ENCODE measurements at regions not wholly inside any gene's neighbourhood (a gene's known extent, or its start where the extent isn't known, plus 50 kb on each side); places are given as distances from the start of the nearest gene placed in this dataset.

DNA sequence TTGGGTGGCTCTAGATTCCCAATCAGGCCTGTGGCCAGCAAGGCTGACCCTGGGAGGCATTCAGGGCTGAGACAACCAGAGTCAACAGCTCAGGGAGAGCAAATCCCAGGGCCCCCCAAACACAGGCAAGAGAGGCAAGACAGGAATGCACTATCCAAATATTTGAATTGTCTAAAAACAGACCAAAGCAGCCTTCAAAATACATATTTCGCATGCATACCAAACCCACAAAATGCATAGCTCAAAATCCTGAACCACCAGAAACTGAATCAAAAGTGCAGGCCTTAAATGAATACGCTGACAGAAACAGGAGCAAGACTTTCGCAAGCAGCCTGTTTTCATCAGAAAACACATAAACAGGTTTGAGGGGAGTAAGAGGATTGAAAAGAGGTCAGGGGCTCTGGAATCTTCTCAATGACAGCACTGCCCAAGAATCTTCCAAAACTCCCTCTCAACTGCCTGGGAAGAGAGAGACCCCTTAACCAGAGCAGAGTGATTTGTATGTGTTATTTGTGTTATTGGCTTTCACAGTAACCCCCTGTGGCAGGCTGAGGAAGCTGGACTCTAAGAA is 213.6 kb upstream of the CDH5 start:
- TF ChIP-seq CTCF (IDR thresholded peaks at IDR 0.05; ENCODE audit: unreplicated experiment), result no peak
- H3K4me3 Mint-ChIP-seq, result no peak overlapping the region

DNA sequence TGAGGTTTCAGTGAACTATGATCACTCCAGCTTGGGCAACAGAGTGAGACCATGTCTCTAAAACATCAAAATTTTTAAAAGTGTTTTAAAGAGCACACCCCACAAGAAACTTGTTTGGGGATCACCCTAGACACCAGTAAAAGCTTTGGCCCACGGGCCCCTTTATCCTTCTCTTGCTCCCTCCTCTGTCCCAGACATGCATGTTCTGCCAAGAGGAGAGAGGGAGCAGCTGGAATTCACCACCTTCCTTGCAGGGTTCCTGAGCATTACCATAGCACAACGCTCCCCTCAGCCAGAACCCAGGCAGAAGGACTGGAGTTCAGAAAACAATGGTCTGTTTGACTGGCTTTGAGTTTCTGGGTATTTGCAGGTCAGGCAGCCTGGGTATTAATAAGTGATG is 214.3 kb upstream of the CDH5 start:
- DNase-seq (ENCODE audit: low spot score in 2 of 2, unreplicated experiment in 2 of 2), result no peak
- no peak for TF ChIP-seq CTCF (IDR thresholded peaks at IDR 0.05; ENCODE audit: unreplicated experiment)
- no peaks in the 10 kb centered on the region for H3K36me3 Mint-ChIP-seq
- H3K4me3 Mint-ChIP-seq, result no peak overlapping the region
- H3K4me1 Mint-ChIP-seq, result peaks cover 55% of the 10 kb centered on the region
- H3K9me3 Mint-ChIP-seq, result no peaks in the 10 kb centered on the region
- no peak overlapping the region for H3K27ac Mint-ChIP-seq
- H3K27me3 Mint-ChIP-seq (ENCODE audit: low read depth), result peaks cover 40% of the 10 kb centered on the region

More for the DNA sequence above, 213.6 kb upstream of the CDH5 start:
- Mint-ChIP-seq H3K27me3 (ENCODE audit: low read depth) (peaks cover 40% of the 10 kb centered on the region), H3K4me1 (peaks cover 48% of the 10 kb centered on the region), H3K9me3 (no peaks in the 10 kb centered on the region), H3K27ac (peak overlapping the region; percentile 89), H3K36me3 (no peaks in the 10 kb centered on the region)
- no peak for DNase-seq (ENCODE audit: low spot score in 2 of 2, unreplicated experiment in 2 of 2)

- Mint-ChIP-seq H3K4me1 (peaks cover 65% of the 10 kb centered on the region), H3K9me3 (no peaks in the 10 kb centered on the region), H3K36me3 (no peaks in the 10 kb centered on the region), H3K27ac (peak overlapping the region; percentile 69), H3K4me3 (no peak overlapping the region), H3K27me3 (ENCODE audit: low read depth) (peaks cover 37% of the 10 kb centered on the region)
- no peak for DNase-seq (ENCODE audit: low spot score in 2 of 2, unreplicated experiment in 2 of 2)
- TF ChIP-seq CTCF (IDR thresholded peaks at IDR 0.05; ENCODE audit: unreplicated experiment), result no peak
Measured at GRCh38 chr16:66150698-66151482, 215.6 kb upstream of the CDH5 start.

- no peak overlapping the region for H3K27ac Mint-ChIP-seq
- no peaks in the 10 kb centered on the region for H3K9me3 Mint-ChIP-seq
- H3K27me3 Mint-ChIP-seq (ENCODE audit: low read depth), result peaks cover 50% of the 10 kb centered on the region
- no peak overlapping the region for H3K4me3 Mint-ChIP-seq
- no peak for TF ChIP-seq CTCF (IDR thresholded peaks at IDR 0.05; ENCODE audit: unreplicated experiment)
- DNase-seq (ENCODE audit: low spot score in 2 of 2, unreplicated experiment in 2 of 2), result no peak
- H3K36me3 Mint-ChIP-seq, result no peaks in the 10 kb centered on the region
- H3K4me1 Mint-ChIP-seq, result peaks cover 53% of the 10 kb centered on the region
Measured at GRCh38 chr16:66147291-66147690, 219.2 kb upstream of the CDH5 start.

DNA sequence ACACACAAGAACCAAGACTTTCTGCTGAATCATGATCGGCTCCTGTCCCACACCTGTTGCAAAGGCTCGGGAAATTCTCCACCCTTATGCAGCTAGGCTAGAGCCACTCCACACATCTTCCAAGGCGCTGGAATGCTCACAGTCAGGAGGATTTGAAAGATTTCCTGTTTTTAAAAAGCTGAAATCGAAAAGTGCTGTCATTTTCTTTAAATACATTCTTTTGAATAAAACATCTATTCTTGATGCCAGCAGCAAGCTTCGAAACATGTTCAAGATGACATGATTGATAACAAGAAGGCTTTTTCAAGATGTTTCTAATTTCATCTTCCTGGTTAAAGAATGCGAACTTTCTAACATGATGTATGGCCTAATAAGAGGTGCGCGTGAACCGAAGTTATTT is 219.7 kb upstream of the CDH5 start:
- Mint-ChIP-seq H3K27ac (no peak overlapping the region), H3K27me3 (ENCODE audit: low read depth) (peaks cover 55% of the 10 kb centered on the region), H3K9me3 (no peaks in the 10 kb centered on the region), H3K36me3 (no peaks in the 10 kb centered on the region), H3K4me1 (peaks cover 52% of the 10 kb centered on the region), H3K4me3 (no peak overlapping the region)
- no peak for DNase-seq (ENCODE audit: low spot score in 2 of 2, unreplicated experiment in 2 of 2)
- TF ChIP-seq CTCF (IDR thresholded peaks at IDR 0.05; ENCODE audit: unreplicated experiment), result no peak

Data from mesothelial cell of epicardium (in vitro differentiated cells).